ENCODE measurements at regions not wholly inside any gene's neighbourhood (a gene's known extent, or its start where the extent isn't known, plus 50 kb on each side); places are given as distances from the start of the nearest gene placed in this dataset.

DNA sequence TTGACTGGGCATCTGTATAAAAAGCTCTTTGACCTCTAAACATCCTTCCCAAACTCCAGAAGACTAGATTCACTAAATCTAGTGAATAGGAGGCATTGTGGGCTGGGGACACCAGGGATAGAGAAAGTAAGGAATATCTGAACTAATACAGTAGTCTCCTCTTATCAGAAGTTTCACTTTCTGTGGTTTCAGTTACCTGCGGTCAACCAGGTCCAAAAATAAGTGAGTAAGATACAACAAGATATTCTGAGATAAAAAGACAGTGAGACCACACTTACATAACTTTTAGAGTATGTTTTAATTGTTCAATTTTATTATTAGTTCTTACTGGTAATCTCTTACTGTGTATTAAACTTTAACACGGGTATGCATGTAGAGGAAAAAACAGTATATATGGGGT is 376.5 kb downstream of the HNRNPD start:
- Mint-ChIP-seq H3K4me3 (no peak overlapping the region), H3K27ac (no peak overlapping the region), H3K9me3 (no peaks in the 10 kb centered on the region), H3K36me3 (no peaks in the 10 kb centered on the region), H3K4me1 (no peaks in the 10 kb centered on the region), H3K27me3 (ENCODE audit: low read depth in 2 of 2) (no peaks in the 10 kb centered on the region)
- H3K27ac ChIP-seq (ENCODE audit: low read length): no peak overlapping the region
- no peaks in the 10 kb centered on the region for H3K4me1 ChIP-seq (ENCODE audit: control insufficient read depth, insufficient read depth, low read length)
- no peaks in the 10 kb centered on the region for H3K27me3 ChIP-seq (ENCODE audit: control insufficient read depth, insufficient read depth, low read length)
- peaks cover 2% of the 10 kb centered on the region for H3K9me3 ChIP-seq (ENCODE audit: control insufficient read depth, insufficient read depth, low read length)
- DNase-seq (no peak), ATAC-seq (no peak)
- H3K4me3 ChIP-seq (ENCODE audit: low read length): no peak overlapping the region
- 83% methylated on average over 1 of the region's 2 CpGs for WGBS (ENCODE audit: insufficient coverage)
- TF ChIP-seq, protein P1, sequence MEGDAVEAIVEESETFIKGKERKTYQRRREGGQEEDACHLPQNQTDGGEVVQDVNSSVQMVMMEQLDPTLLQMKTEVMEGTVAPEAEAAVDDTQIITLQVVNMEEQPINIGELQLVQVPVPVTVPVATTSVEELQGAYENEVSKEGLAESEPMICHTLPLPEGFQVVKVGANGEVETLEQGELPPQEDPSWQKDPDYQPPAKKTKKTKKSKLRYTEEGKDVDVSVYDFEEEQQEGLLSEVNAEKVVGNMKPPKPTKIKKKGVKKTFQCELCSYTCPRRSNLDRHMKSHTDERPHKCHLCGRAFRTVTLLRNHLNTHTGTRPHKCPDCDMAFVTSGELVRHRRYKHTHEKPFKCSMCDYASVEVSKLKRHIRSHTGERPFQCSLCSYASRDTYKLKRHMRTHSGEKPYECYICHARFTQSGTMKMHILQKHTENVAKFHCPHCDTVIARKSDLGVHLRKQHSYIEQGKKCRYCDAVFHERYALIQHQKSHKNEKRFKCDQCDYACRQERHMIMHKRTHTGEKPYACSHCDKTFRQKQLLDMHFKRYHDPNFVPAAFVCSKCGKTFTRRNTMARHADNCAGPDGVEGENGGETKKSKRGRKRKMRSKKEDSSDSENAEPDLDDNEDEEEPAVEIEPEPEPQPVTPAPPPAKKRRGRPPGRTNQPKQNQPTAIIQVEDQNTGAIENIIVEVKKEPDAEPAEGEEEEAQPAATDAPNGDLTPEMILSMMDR (IDR thresholded peaks at IDR 0.05): no peak
- H3K36me3 ChIP-seq (ENCODE audit: control insufficient read depth, insufficient read depth, low read length): no peaks in the 10 kb centered on the region
- intact Hi-C loops (cut with micrococcal nuclease): no loop called here

DNA sequence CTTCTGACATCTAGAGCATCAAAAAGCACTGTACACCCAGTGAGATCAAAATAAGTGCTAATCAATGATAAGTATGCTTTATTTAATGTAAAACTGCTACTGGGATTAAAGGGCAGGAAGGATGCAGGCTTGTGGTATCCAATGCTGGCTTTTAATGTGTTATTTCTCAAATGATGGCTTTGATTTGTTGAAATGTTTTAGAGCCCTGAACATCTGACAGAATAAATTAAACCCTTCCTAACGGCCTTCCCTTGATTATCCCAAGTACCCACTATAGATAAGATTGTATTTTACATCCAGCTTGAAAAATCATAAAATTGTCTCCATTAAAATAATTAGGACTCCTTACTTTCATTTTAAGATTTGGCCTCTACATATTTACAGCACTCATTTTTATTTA is 382.9 kb downstream of the HNRNPD start:
- WGBS (ENCODE audit: insufficient coverage): 60% methylated on average over 1 of the region's 1 CpG
- Mint-ChIP-seq H3K4me3 (no peak overlapping the region), H3K4me1 (no peaks in the 10 kb centered on the region), H3K27me3 (ENCODE audit: low read depth in 2 of 2) (peaks cover 0 to 3% of the 10 kb centered on the region in 2 donors), H3K27ac (no peak overlapping the region), H3K9me3 (no peaks in the 10 kb centered on the region), H3K36me3 (no peaks in the 10 kb centered on the region)
- H3K4me3 ChIP-seq (ENCODE audit: low read length): no peak overlapping the region
- H3K27ac ChIP-seq (ENCODE audit: low read length): no peak overlapping the region
- H3K27me3 ChIP-seq (ENCODE audit: control insufficient read depth, insufficient read depth, low read length): no peaks in the 10 kb centered on the region
- H3K9me3 ChIP-seq (ENCODE audit: control insufficient read depth, insufficient read depth, low read length): no peaks in the 10 kb centered on the region
- no peaks in the 10 kb centered on the region for H3K36me3 ChIP-seq (ENCODE audit: control insufficient read depth, insufficient read depth, low read length)
- DNase-seq (no peak), ATAC-seq (no peak)
- intact Hi-C loops (cut with micrococcal nuclease): no loop called here
- no peaks in the 10 kb centered on the region for H3K4me1 ChIP-seq (ENCODE audit: control insufficient read depth, insufficient read depth, low read length)
- TF ChIP-seq, protein P1 (IDR thresholded peaks at IDR 0.05): no peak

DNA sequence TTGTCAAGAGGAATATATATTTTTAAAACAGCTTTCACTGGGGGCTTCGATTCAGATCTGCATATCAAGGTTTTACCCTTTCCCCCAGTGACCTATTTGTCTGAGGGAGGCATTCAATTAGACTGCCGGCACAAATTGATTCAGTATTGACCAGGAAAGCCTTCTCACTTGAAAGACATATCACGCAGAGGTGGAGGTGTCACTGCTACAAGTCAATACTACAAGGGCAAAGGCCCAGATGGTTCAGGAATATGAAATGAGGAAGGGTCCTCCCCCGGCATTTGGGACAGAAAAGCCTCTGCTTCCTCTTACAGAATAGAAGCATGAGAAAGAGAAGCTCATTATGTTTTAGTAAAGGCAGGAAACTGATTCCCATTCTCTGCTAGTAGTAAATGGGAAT is 383.6 kb downstream of the HNRNPD start:
- no peaks in the 10 kb centered on the region for H3K27me3 ChIP-seq (ENCODE audit: control insufficient read depth, insufficient read depth, low read length)
- H3K27ac ChIP-seq (ENCODE audit: low read length): no peak overlapping the region
- H3K4me3 ChIP-seq (ENCODE audit: low read length): no peak overlapping the region
- H3K36me3 ChIP-seq (ENCODE audit: control insufficient read depth, insufficient read depth, low read length): no peaks in the 10 kb centered on the region
- H3K9me3 ChIP-seq (ENCODE audit: control insufficient read depth, insufficient read depth, low read length): no peaks in the 10 kb centered on the region
- intact Hi-C loops (cut with micrococcal nuclease): no loop called here
- H3K27ac Mint-ChIP-seq: no peak overlapping the region
- H3K36me3 Mint-ChIP-seq: no peaks in the 10 kb centered on the region
- TF ChIP-seq, protein P1 (IDR thresholded peaks at IDR 0.05): no peak
- WGBS (ENCODE audit: insufficient coverage): 81% methylated on average over 4 of the region's 4 CpGs
- no peak overlapping the region for H3K4me3 Mint-ChIP-seq
- no peaks in the 10 kb centered on the region for H3K4me1 Mint-ChIP-seq
- peaks cover 0 to 3% of the 10 kb centered on the region in 2 donors for H3K27me3 Mint-ChIP-seq (ENCODE audit: low read depth in 2 of 2)
- no peaks in the 10 kb centered on the region for H3K9me3 Mint-ChIP-seq
- ATAC-seq (no peak), DNase-seq (no peak)
- H3K4me1 ChIP-seq (ENCODE audit: control insufficient read depth, insufficient read depth, low read length): no peaks in the 10 kb centered on the region

DNA sequence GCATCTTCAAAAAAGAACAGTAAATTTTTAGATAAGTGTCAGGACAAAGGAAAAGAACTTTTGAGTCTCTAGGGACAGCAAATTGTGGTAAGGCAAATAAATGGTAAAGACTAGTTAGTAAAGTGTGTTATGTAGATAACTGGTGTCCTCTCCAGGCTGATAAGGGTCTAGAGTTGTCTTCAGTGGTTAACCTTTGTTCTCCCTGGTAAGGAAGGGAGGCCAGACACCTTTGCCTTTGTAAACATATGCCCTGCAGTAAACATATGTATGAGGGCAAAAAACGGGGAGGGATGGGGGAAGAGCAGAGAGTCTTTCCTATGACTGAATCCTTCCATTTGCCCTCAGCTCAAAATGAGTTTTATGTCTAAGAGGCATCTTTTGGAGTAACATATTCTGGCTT is 384.6 kb downstream of the HNRNPD start:
- no peak overlapping the region for H3K27ac ChIP-seq (ENCODE audit: low read length)
- H3K36me3 Mint-ChIP-seq: no peaks in the 10 kb centered on the region
- no peaks in the 10 kb centered on the region for H3K9me3 Mint-ChIP-seq
- H3K27me3 Mint-ChIP-seq (ENCODE audit: low read depth in 2 of 2): peaks cover 0 to 6% of the 10 kb centered on the region in 2 donors
- no peaks in the 10 kb centered on the region for H3K4me1 ChIP-seq (ENCODE audit: control insufficient read depth, insufficient read depth, low read length)
- no peak for ATAC-seq
- H3K27ac Mint-ChIP-seq: no peak overlapping the region
- H3K4me3 ChIP-seq (ENCODE audit: low read length): no peak overlapping the region
- H3K9me3 ChIP-seq (ENCODE audit: control insufficient read depth, insufficient read depth, low read length): no peaks in the 10 kb centered on the region
- no peak for DNase-seq
- no peak overlapping the region for H3K4me3 Mint-ChIP-seq
- intact Hi-C loops (cut with micrococcal nuclease): no loop called here
- no peaks in the 10 kb centered on the region for H3K4me1 Mint-ChIP-seq
- TF ChIP-seq, protein P1 (IDR thresholded peaks at IDR 0.05): no peak
- H3K36me3 ChIP-seq (ENCODE audit: control insufficient read depth, insufficient read depth, low read length): no peaks in the 10 kb centered on the region
- WGBS (ENCODE audit: insufficient coverage): 100% methylated on average over 1 of the region's 1 CpG
- H3K27me3 ChIP-seq (ENCODE audit: control insufficient read depth, insufficient read depth, low read length): no peaks in the 10 kb centered on the region

Data from natural killer cell (primary cell).